Testis (tissue), 2 donors: ENCODE measurements at regions not wholly inside any gene's neighbourhood (a gene's known extent, or its start where the extent isn't known, plus 50 kb on each side); places are given as distances from the start of the nearest gene placed in this dataset.

Source experiments
- CTCF ChIP-seq, 3 experiments: fragments of 450-650 bp in 2 of 3; fragments of 200-600 bp in 1 of 3; sonication (generic) in 1 of 3; IDR thresholded peaks; one replicate each; pipeline ENCODE4 v1.5.1; 2016 to 2019; ENCODE audit warnings: antibody characterized with exemption in 3 of 3, mild to moderate bottlenecking in 2 of 3, moderate library complexity in 1 of 3
- POLR2A ChIP-seq: fragments of 450-650 bp; IDR thresholded peaks from one replicate; pipeline ENCODE4 v1.6.1; 2017; ENCODE audit warnings: antibody characterized with exemption, mild to moderate bottlenecking, moderate library complexity

- TF ChIP-seq CTCF (IDR thresholded peaks at IDR 0.05) (no peak), POLR2A (no peak)
Observed at GRCh38 chr3:110644203-110644602, 427.4 kb upstream of the NECTIN3 start.
